ENCODE measurements at regions not wholly inside any gene's neighbourhood (a gene's known extent, or its start where the extent isn't known, plus 50 kb on each side); places are given as distances from the start of the nearest gene placed in this dataset.
A peak's percentile ranks its signal among the peaks of the same experiment; 100 is the strongest.
"Not testable (repeated sequence)": the region's sequence is repeated elsewhere in the genome, so short reads cannot be mapped to it uniquely, and the experiment has no call there.

DNA sequence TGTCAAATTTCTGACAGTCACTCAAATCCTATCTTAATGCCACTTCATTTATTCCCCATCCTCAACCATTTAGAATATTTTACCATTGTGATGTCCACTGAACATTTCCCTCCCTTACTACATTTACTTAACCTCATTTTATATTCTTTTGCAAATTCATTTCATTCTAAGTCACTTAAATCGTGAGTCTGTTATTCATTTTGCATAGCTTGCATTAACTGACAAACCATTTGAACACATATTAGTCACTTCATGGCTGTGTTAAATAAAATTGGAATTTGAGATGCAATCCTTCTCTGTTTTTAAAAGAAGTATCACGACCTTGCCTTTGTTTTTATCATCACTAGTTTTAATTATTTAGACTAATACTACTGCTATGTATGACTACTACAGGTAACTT lies 199.4 kb upstream of the COL11A1 start:
- in situ Hi-C loops (cut with HindIII; ENCODE audit: low sequenced_read_pairs) = no loop called here
- H3K4me3 ChIP-seq (ENCODE audit: low read depth, low read length) = no peak overlapping the region
- no peak for DNase-seq (ENCODE audit: low read depth)
- no peak for TF ChIP-seq CTCF (IDR thresholded peaks at IDR 0.05; ENCODE audit: low read depth, low read length, missing control alignments)

- DNase-seq (ENCODE audit: low read depth) = peak; percentile 40
- in situ Hi-C loops (cut with HindIII; ENCODE audit: low sequenced_read_pairs) = no loop called here
- no peak for TF ChIP-seq CTCF (IDR thresholded peaks at IDR 0.05; ENCODE audit: low read depth, low read length, missing control alignments)
- H3K4me3 ChIP-seq (ENCODE audit: low read depth, low read length) = no peak overlapping the region
These were observed 175.7 kb upstream of the COL11A1 start for GRCh38 chr1:103283841-103284669.

- in situ Hi-C loops (cut with HindIII; ENCODE audit: low sequenced_read_pairs) = no loop called here
- no peak for DNase-seq (ENCODE audit: low read depth)
- no peak for TF ChIP-seq CTCF (IDR thresholded peaks at IDR 0.05; ENCODE audit: low read depth, low read length, missing control alignments)
These were observed 175.0 kb upstream of the COL11A1 start for GRCh38 chr1:103283371-103283770.

DNA sequence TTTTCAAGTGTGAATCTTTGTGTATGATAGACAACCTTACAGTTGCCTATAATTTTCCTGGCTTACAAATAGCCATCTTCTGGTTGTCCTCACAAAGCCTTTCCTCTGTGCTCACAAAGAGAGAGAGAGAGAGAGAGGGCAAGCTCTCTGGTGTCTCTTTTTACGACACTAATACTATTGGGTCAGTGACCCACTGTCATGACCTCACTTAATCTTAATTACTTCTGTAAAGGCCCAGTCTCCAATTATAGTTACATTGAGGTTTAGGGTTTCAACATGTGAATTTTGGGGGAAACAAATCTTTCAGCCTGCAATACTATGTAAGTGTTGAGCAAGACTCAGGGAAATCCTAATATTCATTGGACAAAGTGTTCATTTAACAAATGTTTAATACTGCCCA lies 167.4 kb upstream of the COL11A1 start:
- DNase-seq (ENCODE audit: low read depth) = no peak
- no peak for TF ChIP-seq CTCF (IDR thresholded peaks at IDR 0.05; ENCODE audit: low read depth, low read length, missing control alignments)
- no peak overlapping the region for H3K4me3 ChIP-seq (ENCODE audit: low read depth, low read length)
- in situ Hi-C loops (cut with HindIII; ENCODE audit: low sequenced_read_pairs) = no loop called here

More at GRCh38 chr1:103283371-103283770, 175.0 kb upstream of the COL11A1 start:
- no peak overlapping the region for H3K4me3 ChIP-seq (ENCODE audit: low read depth, low read length)

GRCh38 chr1:103274886-103275285 lies 166.6 kb upstream of the COL11A1 start:
- no peak for TF ChIP-seq CTCF (IDR thresholded peaks at IDR 0.05; ENCODE audit: low read depth, low read length, missing control alignments)
- DNase-seq (ENCODE audit: low read depth) = no peak
- H3K4me3 ChIP-seq (ENCODE audit: low read depth, low read length) = no peak overlapping the region
- in situ Hi-C loops (cut with HindIII; ENCODE audit: low sequenced_read_pairs) = no loop called here

- in situ Hi-C loops (cut with HindIII; ENCODE audit: low sequenced_read_pairs) = no loop called here
- TF ChIP-seq CTCF (IDR thresholded peaks at IDR 0.05; ENCODE audit: low read depth, low read length, missing control alignments) = no peak
- DNase-seq (ENCODE audit: low read depth) = no peak
- H3K4me3 ChIP-seq (ENCODE audit: low read depth, low read length) = no peak overlapping the region
These were observed 164.8 kb upstream of the COL11A1 start for GRCh38 chr1:103273106-103273505.

- DNase-seq (ENCODE audit: low read depth) = peak; percentile 59
- H3K4me3 ChIP-seq (ENCODE audit: low read depth, low read length); in situ Hi-C loops (cut with HindIII; ENCODE audit: low sequenced_read_pairs): not testable (repeated sequence)
These were observed 163.1 kb upstream of the COL11A1 start for GRCh38 chr1:103271471-103271870.

Data from astrocyte of the cerebellum (primary cell).